ENCODE measurements at regions not wholly inside any gene's neighbourhood (a gene's known extent, or its start where the extent isn't known, plus 50 kb on each side); places are given as distances from the start of the nearest gene placed in this dataset.

DNA sequence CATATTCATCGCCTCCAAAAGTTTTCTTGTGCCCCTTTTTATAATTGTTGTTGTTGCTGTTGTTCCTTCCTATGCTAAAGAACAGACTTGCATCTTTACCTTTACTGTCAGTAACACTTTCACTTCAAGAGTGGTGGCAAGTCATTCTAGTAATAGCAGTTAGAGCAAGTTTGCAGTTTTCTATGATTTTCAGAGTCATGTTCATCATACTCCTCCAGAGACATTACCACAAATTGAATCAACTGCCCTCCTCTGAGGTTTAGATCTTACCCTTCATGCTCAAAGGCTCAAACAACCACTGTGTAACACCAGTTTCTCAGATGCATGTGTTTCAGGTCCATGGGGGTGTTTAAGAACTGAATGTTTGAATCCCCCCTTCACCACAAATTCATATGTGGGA is 763.4 kb downstream of the LRFN5 start:
- TF ChIP-seq, protein P1, sequence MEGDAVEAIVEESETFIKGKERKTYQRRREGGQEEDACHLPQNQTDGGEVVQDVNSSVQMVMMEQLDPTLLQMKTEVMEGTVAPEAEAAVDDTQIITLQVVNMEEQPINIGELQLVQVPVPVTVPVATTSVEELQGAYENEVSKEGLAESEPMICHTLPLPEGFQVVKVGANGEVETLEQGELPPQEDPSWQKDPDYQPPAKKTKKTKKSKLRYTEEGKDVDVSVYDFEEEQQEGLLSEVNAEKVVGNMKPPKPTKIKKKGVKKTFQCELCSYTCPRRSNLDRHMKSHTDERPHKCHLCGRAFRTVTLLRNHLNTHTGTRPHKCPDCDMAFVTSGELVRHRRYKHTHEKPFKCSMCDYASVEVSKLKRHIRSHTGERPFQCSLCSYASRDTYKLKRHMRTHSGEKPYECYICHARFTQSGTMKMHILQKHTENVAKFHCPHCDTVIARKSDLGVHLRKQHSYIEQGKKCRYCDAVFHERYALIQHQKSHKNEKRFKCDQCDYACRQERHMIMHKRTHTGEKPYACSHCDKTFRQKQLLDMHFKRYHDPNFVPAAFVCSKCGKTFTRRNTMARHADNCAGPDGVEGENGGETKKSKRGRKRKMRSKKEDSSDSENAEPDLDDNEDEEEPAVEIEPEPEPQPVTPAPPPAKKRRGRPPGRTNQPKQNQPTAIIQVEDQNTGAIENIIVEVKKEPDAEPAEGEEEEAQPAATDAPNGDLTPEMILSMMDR (IDR thresholded peaks at IDR 0.05; ENCODE audit: low read depth, low read length), result no peak
- TF ChIP-seq MYC (IDR thresholded peaks at IDR 0.05; ENCODE audit: low read depth, low read length), result no peak
- TF ChIP-seq, protein P2, sequence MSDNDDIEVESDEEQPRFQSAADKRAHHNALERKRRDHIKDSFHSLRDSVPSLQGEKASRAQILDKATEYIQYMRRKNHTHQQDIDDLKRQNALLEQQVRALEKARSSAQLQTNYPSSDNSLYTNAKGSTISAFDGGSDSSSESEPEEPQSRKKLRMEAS (IDR thresholded peaks at IDR 0.05; ENCODE audit: low read depth, low read length), result no peak

All from NB4 (cell line).